DMS79 treated with DMSO at 0.1 percent for 48 hours (cell line): ENCODE measurements at regions not wholly inside any gene's neighbourhood (a gene's known extent, or its start where the extent isn't known, plus 50 kb on each side); places are given as distances from the start of the nearest gene placed in this dataset.
"Not testable (repeated sequence)": the region's sequence is repeated elsewhere in the genome, so short reads cannot be mapped to it uniquely, and the experiment has no call there.

Experiments
- DNase-seq: peaks from one replicate; lab custom pipeline; 2025; lab: John Stamatoyannopoulos, UW

GRCh38 chr11:98137437-98137836 lies 883.3 kb upstream of the CNTN5 start:
- DNase-seq, result no peak

DNA sequence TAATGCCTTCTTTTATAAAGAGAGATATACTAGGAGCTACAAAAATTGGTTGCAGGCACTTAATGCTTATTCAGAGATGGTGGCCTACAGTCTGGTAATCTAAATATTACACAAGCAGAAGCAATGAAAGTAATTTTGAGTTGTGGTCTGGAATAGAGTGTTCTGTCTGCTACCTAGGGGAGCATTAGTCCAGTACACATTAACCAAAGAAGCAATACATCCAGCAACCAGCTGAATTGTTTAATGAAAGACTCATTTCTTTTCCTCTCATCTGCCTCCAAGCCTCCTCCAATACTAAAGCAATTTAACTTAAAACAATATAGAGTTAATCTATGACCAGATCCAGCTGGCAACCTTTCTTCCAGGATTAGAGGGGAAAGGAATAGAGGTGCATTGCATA lies 877.1 kb upstream of the CNTN5 start:
- DNase-seq, result no peak

DNA sequence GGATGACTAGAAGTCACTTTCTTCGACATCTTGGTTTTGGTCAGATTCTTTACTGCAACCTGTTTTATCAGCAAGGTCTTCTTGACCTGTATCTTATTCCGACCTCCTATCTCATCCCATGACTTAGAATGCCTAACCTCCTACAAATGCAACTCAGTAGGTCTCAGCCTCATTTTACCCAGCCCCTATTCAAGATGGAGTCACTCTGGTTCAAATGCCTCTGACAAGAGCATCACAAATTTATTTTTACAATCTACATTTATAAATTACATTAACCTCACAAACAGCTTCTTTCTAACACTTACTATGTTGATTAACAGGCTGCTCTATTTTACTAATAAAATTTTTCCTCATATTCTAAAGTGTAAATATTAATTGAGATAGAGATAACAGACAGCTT lies 867.0 kb upstream of the CNTN5 start:
- no peak for DNase-seq

DNA sequence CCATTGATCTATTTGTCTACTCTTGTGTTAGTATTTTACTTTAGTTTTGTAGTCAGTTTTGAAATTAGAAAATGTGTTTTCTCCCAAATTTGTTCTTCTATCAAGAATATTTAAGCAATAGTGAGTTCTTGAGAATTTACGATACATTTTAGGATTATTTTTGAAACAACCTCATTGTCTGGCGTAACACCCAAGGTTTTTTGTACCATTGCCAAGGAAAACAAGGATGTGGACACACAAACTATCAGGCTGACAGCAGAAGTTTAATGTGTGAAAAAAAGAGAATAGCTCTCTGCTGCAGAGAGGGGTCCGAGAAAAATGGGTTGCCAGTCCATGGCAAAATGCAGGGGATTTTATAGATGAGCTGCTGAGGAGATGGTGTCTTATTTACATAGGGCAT lies 865.1 kb upstream of the CNTN5 start:
- no peak for DNase-seq

DNA sequence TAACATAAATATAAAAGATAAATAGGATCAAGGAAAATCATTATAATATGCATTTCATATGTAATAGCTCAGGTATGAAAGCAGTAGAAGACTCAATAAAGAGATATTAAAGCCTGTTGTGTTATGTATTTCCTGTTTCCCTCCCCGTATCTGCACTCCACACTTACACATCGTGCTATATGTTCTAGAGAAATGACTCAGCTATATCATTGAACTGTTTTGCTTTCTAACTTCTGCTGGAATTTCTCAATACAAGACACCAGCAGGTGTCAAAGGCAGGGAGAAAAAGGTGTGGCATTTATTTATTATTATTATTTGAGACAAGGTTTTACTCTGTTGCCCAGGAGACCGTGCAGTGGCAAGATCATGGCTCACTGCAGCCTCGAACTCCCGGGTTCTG lies 842.8 kb upstream of the CNTN5 start:
- DNase-seq, result no peak

DNA sequence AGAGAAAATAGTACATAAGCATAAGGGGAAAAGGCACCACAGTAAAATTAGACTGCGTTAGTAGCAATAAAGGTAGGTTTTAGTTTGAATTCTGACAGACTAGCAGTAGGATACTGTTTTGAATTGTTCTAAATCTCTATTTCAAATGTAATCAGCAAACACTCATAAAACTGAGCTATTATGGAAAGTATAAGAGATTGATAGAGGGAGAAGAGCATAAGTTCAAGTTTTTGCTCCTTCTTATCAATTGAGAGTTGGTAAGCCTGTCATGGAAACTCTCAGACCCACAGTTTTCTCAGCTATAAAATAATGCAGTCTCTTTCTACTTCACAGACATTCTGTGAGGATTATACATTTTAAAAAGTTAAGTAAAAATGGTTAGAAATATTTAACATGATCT lies 840.2 kb upstream of the CNTN5 start:
- DNase-seq, result no peak

DNA sequence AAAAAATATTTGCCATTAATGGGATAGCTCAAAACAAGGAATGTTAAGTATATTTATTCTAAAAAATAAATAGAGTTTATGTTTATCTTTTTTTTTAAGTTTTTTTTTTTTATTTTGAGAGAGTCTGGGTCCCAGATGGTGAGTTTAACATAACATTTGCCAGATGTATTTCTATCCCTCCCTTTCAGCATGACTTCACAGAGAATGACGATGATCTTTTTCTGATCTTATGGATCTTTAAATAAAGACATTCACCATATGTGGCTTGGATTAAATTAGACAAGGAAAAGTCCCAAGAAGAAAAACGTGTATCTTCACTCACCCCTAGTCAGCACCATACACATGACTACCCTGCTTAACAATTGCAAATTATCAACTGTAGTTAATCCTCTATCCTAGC lies 839.8 kb upstream of the CNTN5 start:
- DNase-seq, result no peak

GRCh38 chr11:98183034-98183433 lies 837.7 kb upstream of the CNTN5 start:
- no peak for DNase-seq

DNA sequence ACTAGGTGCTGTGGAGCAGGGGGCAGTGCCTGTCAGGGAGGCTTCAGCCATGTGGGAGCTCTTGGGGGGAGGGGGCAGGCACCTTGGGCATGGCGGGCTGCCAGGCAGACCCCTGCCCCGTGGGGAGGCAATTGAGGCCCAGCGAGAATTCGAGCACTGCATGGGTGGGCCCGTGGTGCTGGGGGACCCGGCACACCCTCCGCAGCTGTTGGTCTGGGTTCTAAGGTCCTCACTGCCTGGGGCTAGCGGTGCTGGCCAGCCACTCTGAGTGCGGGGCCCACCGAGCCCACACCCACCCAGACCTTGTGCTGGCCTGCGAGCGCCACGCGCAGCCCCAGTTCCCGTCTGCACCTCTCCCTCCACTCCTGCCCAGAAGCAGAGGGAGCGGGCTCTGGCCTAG lies 835.5 kb upstream of the CNTN5 start:
- DNase-seq, result no peak

DNA sequence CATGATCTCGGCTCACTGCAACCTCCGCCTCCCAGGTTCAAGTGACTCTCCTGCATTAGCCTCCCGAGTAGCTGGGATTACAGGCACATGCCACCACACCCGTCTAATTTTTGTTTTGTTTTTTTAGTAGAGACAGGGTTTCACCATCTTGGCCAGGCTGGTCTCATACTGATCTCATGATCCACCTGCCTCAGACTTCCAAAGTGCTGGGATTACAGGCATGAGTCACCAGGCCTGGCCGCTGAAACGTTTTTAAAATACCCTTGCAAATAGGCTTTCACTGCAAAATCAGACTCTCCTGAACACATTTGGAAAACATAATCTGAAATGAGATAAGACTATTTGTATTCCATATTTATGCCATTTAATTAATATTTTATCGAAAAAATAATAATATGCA lies 826.1 kb upstream of the CNTN5 start:
- no peak for DNase-seq

- no peak for DNase-seq
Observed at GRCh38 chr11:98195300-98195699, 825.4 kb upstream of the CNTN5 start.

- DNase-seq, result no peak
Observed at GRCh38 chr11:98207086-98207485, 813.7 kb upstream of the CNTN5 start.

- no peak for DNase-seq
Observed at GRCh38 chr11:98227278-98227677, 793.5 kb upstream of the CNTN5 start.

DNA sequence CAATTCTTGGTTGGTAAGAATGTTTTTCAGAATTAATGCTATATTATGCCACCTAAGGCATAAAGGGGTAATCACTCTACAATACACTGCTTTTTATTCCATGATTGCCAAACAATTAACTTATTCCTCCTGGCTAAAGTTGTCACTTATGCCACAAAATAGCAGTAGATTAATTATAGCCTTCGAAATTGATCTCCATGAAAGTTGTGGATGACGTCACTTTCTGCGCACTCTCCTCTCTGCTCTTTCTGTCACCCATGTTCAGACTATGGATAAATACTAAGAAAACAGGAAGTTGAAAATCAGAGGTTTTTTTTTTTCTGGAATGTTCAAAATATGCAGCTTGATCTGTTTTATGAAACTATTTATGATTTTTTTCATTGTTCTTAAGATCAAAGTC lies 790.1 kb upstream of the CNTN5 start:
- DNase-seq, result no peak

GRCh38 chr11:98234698-98235097 lies 786.1 kb upstream of the CNTN5 start:
- no peak for DNase-seq

GRCh38 chr11:98243897-98244296 lies 776.9 kb upstream of the CNTN5 start:
- no peak for DNase-seq

- DNase-seq, result no peak
Observed at GRCh38 chr11:98260983-98261382, 759.8 kb upstream of the CNTN5 start.

GRCh38 chr11:98277251-98277912 lies 743.4 kb upstream of the CNTN5 start:
- no peak for DNase-seq

DNA sequence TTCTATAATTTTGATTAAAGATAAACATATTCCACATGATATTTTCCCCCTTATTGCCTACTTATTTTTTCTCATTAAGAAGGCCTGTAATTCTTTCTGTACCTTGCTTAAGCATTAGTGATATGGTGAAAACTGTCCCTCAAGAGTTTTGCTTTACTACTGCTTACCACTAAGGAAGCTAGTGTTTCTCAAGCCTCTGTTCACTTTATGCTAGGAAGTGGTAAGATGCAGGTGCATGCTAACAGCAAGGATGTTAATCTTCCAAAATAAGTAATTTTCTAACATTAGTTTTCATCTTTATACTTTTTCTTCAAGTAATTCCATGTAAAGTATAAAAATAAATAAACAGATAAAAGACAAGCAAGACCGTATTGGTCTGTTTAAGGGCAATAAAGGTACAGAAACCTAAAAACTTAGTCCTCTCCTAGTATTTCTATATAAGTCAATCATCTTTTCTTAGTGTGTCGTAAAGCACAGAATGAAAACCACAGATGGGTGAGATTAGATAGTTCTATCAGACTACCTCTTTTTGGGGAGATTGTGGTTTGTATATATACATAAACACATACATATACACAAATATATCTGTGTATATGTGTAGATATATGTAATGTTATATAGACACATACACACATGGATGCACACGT lies 731.0 kb upstream of the CNTN5 start:
- DNase-seq, result no peak

DNA sequence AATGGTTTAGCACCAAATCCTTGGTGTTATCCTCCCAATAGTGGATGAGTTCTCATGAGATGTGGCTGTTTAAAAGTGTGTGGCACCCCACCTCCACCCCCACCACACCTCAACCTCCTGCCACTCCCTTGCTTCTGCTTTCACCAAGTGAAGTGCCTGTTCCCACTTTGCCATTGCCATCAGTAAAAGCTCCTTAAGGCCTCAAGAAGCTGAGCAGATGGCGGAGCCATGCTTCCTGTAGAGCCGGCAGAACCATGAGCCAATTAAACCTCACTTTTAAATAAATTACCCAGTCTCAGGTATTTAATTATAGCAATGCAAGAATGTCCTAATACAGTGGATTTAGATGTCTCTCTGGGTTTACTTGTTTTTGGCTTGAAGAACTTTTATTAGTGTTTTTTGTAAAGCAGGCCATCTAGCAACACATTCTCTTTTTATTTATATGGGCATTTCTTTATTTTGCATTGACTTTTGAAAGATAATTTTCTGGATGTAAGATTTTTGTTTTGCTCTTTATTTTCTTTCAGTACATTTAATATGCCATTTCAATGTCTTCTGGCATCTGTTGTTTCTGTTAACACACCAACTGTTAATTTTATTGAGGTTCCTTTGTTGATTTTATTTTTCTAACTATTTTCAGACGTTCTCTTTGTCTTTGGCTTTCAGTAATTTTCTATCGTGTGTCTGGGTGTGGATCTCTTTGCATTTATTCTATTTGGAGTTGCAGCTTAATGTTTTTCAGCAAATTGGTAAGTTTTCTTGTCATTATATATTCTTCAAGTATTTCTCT lies 724.5 kb upstream of the CNTN5 start:
- no peak for DNase-seq

DNA sequence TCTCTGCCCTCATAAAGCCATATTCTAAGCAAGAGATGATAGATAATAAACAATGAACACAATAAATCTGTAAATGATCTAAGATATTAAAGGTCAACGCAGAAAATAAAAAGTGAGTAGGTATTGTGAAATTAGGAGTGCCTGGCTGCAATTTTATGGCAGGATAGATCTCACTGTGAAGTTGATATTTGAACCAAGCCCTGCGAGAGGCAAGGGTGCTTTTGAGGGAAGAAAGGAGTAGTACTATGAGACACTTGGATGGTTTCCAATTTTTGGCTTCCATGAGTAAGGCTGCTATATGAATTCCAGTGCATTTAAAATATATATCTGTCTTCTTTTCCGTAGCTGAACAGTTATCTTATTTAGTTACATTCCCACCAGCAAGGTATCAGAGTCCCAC lies 720.0 kb upstream of the CNTN5 start:
- DNase-seq, result peak; percentile 13

DNA sequence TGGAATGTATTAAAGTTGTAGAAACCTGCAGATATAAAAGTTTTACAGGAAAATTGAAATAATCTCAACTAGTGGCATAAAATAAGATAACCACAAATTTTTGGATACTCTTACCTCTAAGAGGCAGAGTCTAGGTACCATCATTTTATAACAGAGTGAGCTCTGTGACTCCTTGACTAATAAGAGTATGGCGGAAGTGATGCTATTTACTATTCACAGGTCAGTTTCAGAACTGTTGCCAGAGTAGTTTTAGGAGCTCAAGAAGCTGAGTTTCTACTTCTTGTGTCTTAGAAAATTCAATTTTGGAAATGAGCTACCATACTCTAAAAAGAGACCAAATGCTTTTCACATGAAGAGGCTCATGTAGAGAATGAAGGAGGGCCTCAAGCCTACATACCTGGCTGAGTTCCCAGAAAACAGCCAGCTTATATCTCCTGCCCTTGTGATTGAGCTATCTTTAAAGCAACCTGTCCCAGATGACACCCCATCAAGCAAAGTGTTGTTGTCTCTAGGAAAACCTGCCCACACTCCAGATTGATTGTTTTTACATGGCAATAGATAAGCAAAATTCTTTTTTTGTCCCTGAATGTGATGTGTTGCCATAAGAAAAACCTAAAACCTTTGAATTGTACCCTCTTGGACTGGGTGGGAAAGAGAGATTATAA lies 712.8 kb upstream of the CNTN5 start:
- DNase-seq, result no peak

- DNase-seq, result not testable (repeated sequence)
Observed at GRCh38 chr11:98330306-98330705, 690.4 kb upstream of the CNTN5 start.
